CMK (cell line): ENCODE measurements at regions not wholly inside any gene's neighbourhood (a gene's known extent, or its start where the extent isn't known, plus 50 kb on each side); places are given as distances from the start of the nearest gene placed in this dataset.

Experiments
- DNase-seq: peaks from one replicate; pipeline ENCODE4 v3.0.0-alpha.2; 2010; ENCODE audit warnings: low read depth

DNA sequence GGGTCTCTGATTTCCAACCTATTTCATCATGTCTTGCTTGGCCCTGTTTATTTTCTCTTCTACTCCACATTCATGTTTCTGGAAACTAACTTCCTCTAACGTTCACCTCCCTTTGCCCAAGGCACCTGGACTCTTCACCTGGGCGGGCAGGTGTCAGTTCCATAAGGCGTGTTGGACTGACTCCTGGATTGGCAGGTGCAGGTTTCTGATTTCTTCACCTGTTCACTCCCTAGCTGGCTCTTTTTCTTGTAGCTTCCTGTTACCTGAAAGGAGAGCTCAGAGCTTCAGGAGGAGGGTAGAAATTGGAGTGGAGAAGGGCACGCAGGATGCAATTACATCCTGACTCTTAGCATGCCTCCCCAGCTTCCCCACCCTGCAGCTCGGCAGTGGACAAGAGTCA lies 350.8 kb upstream of the KLF3 start:
- DNase-seq, result no peak

DNA sequence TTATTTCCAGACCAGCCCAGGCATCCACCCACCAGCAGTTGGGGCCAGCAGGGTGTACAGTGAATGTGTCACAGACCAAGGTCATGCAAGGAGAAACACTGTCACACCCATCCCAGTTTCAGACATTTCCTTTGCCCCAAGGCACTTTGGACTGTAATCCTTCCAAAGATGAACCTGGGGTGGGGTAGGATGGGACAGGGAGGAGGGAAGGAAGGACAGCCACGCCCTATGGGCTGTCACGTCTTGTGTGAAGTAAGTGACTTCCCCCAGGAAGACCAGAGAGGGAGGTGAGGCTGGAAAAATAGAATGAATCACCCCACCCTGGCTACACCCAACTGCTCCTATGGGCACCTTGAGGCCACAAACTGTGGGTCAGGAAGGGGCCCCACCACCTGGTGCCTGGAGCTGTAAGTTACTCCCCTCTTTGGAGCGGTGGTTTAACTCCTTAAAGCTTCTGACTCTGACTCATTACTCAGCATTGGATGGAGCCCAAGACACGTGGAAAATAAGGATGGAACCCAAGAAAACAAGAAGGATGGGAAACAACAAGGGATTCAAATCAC lies 349.9 kb upstream of the KLF3 start:
- no peak for DNase-seq

DNA sequence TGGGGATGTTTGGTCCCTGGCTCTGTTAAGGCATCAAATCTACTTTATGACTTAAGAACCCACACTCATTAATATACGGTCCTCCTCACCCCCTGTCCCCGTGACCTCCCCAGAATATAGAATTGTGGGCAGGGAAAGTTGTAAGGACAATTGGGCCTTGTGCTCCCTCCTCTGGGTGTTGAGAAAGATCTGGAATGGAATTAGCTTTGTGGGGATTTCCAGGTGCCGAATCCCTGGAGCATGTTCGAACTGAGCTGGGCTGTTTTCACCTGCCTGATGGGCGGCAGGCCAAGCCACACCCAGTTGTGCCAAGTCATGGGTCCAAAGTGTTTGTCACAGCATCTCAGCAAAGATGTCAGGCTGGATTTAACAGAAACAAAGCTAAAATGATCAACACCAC lies 349.3 kb upstream of the KLF3 start:
- no peak for DNase-seq

DNA sequence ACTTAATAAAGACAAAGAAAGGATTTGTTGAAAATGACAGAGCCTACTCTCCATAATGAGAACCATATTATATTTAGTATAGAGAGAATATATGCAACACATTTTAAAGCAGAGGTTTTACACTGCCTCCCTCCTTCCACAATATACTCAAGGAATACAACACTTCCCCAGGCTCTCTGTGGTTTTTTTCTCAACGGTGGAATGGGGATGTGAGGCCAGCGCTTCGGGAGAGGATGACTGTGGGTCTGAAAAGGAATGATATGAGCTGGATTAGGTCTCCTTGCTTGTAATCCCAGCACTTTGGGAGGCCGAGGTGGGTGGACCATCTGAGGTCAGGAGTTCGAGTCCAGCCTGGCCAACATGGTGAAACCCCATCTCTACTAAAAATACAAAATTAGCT lies 348.7 kb upstream of the KLF3 start:
- DNase-seq, result no peak

DNA sequence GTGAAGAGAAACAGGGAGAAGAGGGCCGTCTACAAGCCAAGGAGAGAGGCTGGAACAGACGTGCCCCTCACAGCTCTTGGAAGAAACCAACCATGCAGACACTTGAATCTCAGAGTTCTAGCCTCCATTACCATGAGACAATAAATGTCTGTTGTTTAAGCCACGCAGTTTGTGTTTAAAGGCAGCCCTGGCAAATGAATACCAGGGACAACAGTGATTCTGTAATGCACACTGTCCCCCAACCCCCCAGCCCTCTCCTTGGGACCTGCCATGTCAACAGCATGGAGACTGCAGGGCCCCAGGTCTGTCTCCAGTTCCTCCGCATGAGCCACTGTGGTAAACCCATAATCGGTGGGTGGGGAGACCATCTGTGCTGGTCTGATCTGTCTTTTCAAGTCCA lies 348.0 kb upstream of the KLF3 start:
- DNase-seq, result no peak

DNA sequence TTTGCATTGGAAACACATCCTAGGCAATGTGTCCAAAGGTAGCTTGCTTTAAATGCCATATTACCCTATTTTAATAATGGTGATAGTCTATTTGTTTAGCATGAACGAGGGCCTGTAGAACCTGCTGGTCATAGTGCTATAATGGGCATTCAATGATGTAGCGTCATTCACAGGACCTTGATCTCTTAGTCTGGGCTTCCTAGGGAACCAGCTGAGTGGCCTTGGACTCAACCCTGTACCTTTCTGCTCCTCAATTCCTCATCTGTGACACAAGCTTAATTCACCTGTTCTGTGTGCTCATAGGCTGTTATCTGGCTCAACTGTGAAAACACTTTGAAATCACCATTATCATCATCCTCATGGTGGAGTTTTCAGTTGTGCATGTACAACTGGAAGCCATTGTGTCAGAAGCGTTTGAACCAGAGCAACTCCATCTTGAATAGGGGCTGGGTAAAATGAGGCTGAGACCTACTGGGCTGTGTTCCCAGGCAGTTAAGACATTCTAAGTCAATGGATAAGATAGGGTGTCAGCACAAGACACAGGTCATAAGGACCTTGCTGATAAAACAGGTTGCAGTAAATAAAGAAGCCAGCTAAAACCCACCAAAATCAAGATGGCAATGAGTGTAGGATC lies 346.8 kb upstream of the KLF3 start:
- DNase-seq, result no peak

DNA sequence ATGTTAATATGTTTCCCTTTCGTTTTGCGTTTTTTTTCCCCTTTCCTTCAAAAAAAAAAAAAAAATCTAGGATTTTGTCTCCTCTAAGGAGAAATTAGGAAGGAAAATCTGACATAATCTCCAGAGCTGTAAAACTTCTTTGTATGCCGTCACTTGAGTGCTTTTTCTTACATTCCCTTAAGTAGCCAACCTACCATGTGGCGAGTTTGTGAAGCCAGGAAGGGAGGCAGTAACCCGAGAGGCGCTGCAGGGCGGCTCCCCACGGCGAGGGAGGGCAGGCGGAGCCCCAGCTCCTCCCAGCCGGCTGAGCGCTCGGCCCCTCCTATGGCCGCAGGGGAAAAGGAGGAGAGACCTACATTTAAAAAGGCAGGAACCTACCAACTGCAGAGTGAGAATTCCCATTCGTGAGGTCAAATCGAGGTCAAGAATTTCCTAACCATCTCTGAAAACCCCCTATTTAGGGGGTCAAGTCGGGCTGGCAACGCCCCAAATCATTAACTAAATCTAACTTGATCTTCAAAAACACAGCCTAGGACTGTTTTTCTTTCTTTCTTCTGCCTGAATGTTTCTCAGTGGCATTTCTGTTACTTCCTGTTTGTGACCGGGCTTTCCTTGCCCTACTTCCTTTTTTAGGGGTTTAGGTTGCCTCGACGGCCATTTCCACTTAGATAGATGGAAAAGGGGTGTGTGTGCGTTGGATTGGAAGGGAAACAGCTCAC lies 345.1 kb upstream of the KLF3 start:
- peak; percentile 81 for DNase-seq

DNA sequence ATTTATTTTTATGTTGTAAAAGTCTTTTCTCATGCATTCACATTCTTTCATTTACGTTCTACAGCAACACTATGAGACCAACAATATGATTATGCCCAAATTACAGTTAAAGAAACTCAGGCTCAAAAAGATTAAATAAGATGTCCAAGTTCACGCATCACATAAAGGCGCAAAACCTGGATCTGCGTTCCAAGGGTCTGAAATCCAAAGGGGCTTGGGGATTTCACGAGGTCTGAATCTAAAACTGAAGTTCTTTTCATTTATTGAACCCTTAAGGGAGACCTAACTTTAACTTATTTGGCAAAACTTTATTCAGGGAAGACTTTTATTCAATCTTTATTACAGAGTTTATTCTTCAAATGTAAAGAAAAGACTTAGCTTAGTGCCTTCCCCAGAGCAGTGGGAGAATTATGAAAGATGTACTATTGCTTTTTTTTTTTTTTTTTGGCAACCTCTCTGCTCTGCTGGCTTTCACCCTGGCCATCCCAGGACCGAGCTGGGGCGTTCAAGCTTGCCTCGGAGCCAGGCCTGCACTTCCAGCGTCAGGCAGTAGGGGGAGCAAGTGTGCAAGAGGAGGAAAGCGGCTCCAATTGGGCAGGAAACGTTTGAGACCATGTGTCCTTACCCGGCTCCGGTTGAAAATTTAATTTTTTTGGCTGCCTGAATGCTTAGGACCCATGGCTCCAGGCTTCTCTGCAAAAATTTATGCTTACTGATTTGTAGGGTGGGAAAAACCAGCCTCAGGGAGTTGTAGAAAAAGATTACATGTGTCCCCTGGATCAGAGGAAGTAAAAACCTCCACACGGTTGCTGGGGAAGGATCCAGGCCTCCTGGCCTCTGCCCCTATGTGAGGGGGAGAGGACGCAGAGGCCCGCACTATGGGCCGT lies 344.3 kb upstream of the KLF3 start:
- DNase-seq, result peak; percentile 85

DNA sequence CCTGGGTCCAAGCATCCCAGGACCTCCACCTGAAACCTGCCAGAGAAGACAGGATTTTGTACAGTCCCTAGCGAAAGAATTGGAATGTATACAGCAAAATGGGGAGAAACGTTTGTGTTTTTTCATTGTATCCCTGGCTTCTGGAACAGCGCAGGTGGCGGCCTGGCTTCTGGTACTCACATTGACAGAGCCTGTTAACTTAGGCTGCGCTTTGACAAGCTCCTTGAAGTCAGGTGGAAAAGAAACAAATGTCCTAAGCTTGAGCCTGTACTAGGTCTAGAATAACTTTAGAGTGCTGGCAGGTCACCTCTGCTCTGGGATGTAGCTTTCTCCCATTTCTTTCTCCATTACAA lies 343.7 kb upstream of the KLF3 start:
- no peak for DNase-seq

DNA sequence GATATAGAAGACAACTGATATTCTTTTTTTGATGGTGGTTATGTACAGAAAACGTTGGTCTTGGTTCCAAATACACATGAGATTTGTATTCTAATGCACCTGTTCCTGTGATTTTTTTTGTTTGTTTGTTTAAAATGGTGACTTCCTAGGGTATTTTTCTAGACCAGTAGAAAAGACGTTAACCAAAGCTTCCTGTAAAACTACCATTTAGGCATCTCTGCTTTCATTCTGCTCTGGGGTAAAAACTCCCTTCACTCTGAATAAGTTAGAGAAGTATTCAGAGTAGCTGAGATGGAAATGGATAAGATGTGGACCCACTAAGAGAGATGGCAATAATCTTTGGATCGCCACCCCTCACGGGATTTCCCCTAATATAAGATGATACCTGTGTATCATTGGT lies 343.2 kb upstream of the KLF3 start:
- no peak for DNase-seq

DNA sequence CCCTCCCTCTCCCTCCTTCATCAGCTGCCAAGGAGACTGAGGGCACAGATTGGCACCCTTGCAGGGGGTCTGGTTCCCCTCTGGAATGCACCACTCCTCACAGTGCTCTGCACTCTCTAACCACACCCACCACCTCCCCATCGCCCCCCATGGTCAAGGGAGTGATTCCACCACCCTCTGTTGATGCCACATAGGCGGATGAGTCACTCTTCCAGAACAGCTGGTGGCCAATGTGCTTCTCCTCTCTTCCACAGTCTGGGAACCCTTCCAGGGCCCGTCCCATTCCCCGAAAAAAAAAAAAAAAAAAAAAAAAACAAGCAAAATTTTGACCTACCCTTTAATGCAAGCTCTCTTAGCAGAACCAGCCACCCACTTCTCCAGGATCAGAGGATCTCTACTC lies 341.3 kb upstream of the KLF3 start:
- no peak for DNase-seq

DNA sequence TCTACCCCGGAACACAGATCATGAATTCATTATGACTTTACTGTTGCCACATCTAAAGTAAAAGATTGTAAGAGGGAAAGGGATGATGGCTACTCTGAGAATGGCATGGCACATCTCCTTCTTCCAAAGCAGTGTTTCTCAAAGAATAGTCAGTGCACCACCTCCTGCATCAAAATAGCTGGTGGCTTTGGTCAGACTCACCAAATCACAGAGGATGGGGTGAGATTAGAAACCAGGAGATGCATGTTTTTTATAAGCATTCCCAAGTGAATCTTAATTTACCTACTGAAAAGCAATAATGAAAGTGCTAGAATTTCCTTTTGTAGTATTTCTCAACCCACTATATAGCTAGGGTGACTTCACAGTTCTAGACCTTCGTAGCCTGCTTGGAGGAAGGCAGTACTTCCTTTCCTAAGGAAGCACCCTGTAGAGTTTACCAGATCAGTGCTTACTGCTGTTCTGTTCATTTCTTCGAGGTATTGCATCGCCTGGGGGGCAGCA lies 340.8 kb upstream of the KLF3 start:
- no peak for DNase-seq

DNA sequence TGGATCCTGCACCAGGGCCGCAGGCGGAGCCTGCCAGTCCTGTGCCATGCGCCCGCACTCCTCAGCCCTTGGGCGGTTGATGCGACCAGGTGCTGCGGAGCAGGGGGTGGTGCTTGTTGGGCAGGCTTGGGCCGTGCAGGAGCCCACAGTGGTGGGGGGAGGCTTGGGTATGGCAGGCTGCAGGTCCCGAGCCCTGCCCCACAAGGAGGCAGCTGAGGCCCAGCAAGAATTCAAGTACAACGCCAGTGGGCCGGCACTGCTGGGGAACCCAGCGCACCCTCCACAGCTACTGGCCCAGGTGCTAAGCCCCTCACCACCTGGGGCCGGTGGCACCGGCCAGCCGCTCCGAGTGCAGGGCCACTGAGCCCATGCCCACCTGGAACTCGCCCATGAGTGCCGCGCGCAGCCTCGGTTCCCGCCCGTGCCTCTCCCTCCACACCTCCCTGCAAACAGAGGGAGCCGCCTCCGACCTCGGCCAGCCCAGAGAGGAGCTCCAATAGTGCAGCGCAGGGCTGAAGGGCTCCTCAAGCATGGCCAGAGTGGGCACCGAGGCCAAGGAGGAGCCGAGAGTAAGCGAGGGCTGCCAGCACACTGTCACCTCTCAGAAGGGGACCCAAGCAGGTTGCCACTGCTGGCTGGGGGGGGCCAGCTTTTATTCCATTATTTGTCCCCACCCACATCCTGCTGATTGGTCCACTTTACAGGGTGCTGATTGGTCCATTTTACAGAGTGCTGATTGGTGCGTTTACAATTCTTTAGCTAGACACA lies 339.0 kb upstream of the KLF3 start:
- DNase-seq, result no peak

DNA sequence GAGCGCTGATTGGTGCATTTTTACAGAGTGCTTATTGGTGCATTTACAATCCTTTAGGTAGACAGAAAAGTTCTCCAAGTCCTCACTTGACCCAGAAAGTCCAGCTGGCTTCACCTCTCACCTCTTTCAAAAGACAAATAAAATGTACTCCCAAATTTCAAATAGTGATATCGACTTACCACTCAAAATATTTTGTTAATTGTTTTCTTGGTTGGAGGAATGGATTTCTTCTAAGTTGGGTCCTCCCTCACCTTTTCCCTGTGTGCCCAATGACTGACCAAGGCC lies 338.4 kb upstream of the KLF3 start:
- DNase-seq, result no peak

DNA sequence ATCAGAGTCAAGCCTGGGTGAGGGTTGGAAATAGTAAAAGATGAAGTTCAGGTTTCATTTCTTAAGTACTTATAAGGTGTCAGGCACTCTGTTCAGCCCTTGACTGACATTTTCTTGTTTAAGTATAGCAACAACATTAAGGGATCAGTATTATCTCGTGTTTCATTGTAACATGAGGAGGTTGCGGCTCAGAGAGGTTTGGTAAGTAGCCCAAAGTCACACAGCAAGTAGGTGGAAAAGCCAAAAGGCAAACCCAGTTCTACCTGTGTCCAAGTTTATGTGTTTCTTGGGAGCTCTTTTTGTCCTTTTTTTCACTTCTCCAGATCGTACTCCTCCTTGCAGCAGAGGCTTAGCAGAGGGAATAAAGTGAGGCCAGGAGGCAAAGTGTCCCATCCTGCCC lies 337.5 kb upstream of the KLF3 start:
- no peak for DNase-seq

DNA sequence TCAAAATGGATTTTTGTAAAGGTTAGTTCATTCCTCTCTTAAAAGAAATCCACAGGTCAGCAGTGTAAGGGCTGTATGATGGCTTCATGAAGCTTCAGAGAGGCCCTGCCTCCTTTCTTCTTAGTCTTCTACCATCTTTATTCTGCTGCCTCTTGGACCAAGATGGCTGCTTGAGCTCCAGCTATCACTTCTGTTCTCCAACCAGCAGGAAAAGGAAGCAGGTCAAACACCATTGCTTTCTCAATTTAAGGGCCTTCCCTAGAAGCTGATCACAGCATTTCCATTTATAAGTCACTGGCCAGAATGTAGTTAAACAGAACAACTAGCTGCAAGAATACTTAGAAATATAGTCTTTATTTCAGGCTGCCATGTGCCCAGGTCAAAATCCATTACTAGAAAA lies 336.8 kb upstream of the KLF3 start:
- no peak for DNase-seq

DNA sequence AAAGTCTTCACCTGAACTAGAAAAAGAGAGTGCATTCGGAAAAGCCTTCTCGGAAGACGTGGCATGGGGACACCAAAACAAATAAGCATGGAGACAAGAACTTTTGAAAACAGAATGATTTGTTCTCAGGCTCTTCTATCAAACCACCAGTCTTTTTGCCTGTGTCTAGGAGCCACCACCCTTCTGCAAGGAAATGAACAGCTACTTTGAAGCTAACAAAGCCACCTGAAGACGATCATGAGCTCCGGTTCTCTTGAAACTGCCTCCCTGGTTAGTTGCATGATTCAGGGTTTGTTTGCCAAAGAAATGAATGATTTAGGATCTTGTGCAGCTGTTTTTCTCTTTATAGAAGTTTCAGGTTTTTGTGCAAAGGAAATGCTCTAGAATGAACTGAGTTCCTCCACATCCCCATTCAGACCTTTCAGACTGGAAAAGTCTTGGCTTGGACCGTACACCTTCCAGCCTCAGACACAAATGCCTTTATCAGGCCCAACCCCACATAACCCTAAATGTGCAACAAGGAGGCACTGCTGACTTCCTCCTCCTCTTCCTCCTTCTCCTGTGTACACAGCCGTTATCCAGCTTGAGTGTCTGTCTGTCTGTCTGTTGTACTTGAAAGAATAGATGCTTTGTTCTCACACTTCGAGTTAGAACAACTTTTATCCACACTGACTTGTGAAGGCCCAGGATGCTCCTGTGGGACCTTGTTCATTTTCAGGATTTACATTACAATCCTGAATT lies 334.8 kb upstream of the KLF3 start:
- no peak for DNase-seq

DNA sequence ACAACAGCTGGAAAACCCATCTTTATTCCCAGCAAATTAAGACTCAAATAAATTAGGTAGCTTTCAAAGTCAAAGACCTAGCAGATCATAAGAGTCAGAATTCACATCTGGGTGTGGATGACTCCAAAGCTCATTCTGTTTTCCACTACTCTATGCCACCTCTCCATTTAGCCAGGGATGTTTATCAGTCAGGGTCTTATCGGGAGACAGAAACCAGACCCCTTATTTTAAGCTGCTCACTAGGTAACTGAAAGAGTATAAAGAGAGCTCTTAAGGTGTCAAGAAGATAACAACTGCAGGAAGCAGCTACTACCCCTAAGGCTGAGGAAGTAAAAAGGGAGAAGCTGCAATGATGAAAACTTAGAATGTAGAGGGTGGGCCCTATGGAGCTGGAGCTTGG lies 333.7 kb upstream of the KLF3 start:
- DNase-seq, result no peak

DNA sequence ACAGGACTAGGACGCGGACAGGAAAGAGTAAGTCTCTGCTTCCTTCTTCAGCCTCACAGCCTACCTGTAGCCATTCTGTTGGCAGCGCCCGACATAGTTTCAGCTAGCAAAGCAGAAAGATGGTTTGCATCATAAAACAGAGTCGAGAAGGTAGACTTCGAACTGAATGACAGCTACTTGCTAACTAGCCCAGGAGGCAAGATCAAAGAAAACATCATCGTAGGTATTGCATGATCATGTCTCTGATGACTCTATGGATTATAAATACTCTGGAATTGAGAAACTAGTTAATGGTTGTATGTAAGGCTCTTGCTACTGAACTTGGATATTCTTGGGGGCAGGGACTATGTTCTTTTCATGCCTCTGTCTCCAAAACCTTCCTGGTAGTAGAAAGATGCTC lies 333.1 kb upstream of the KLF3 start:
- no peak for DNase-seq

DNA sequence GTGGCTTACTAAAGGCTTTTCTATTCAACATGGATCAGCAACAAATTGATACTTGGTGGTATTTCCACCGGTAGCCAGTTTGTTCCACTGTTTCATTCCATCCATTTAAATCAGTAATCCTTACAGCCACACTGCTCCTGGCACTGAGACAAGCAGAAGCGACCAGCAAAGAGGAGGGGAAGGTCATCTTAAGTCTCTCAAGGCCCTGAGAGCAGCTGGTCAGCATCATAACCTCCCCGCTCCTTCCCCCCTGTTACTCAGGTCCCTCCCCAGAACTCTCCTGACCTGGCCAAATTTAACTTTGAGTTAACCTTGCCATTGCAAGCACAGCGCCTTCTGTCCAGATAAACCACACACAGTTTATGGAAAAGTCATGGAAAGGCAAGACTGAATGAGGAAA lies 331.3 kb upstream of the KLF3 start:
- DNase-seq, result no peak

DNA sequence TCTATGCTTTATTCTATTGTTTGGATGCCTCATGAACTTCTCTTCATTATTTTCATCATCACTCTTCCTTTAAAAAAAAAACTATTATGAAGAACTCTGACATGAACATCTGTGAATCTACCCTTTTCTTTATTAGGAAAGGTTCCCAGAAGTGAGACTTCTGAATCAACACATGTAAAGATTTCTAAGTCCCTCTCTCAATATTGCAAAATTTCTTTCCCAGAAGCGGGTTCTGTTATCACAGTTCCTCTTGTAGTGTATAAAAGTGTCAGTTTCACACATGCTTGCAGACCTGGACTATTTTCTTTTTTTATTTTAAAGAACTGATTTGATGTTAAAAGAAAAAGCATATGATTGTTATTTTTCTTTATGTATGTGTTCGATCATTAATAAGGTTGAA lies 330.8 kb upstream of the KLF3 start:
- no peak for DNase-seq

DNA sequence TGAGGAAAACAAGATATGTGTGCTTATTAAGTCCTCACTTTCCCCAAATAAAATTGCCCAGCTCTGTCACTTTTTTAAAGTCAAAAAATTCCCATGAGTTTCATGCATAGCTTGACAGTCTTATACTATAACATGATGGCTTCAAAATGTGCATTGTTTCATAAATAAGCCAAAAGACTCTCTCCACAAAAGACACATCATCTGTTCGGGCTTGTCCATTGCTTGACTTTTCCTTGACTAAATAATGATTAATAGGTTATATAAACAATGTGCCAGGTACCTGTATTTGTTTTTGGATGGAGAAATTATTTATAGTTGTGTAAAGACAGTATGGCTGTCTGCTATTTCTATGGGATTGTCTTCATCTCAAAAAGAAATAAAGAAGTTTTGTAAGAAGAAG lies 329.2 kb upstream of the KLF3 start:
- DNase-seq, result no peak
